ENCODE measurements at regions not wholly inside any gene's neighbourhood (a gene's known extent, or its start where the extent isn't known, plus 50 kb on each side); places are given as distances from the start of the nearest gene placed in this dataset.

GRCh38 chr2:64910972-64911433 is 78.2 kb upstream of the SLC1A4 start:
- DNase-seq (ENCODE audit: low spot score) = no peak
- no peak for TF ChIP-seq CTCF (IDR thresholded peaks at IDR 0.05)
- ATAC-seq (ENCODE audit: low FRiP score) = no peak

DNA sequence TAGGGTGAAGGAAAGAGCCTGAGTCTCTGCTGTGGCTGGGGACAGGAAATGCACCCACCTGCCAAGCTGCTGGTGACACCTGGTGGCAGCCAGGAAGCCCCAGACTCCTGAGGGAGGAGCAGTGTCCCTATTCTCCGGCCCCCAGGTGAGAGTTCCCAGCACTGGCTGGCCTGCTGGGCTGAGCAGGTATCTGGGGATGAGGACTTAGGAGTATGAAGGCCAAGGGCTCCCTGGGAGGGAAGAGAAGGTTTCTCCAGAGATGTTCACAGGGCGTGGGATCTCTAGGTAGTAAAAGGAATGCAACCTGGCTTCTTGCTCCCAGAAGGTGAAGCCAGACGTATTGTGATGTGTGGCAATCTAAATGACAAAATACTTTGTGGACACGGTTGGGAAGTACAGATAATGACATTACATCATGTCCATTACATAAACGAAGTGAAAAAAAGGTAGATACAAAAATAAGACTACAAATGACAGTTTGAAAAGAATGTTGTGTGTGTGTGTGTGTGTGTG is 75.8 kb upstream of the SLC1A4 start:
- TF ChIP-seq CTCF (IDR thresholded peaks at IDR 0.05) = no peak
- DNase-seq (ENCODE audit: low spot score) (no peak), ATAC-seq (ENCODE audit: low FRiP score) (no peak)

DNA sequence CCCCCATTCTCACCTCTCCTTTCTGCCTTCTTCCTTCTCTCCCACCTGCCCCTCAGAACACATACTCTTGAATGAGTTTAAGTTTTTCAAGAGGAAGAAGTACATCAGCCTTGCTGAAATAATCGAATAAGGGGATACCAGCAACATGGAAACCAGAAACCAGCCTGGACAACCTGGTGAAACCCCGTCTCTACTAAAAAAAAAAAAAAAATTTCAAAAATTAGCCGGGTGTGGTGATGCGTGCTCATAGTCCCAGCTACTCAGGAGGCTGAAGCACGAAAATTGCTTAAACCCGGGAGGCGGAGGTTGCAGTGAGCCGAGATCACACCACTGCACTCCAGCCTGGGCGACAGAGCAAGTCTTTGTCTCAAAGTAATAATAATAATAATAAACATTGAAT is 75.0 kb upstream of the SLC1A4 start:
- no peak for ATAC-seq (ENCODE audit: low FRiP score)
- TF ChIP-seq CTCF (IDR thresholded peaks at IDR 0.05) = no peak
- DNase-seq (ENCODE audit: low spot score) = no peak

DNA sequence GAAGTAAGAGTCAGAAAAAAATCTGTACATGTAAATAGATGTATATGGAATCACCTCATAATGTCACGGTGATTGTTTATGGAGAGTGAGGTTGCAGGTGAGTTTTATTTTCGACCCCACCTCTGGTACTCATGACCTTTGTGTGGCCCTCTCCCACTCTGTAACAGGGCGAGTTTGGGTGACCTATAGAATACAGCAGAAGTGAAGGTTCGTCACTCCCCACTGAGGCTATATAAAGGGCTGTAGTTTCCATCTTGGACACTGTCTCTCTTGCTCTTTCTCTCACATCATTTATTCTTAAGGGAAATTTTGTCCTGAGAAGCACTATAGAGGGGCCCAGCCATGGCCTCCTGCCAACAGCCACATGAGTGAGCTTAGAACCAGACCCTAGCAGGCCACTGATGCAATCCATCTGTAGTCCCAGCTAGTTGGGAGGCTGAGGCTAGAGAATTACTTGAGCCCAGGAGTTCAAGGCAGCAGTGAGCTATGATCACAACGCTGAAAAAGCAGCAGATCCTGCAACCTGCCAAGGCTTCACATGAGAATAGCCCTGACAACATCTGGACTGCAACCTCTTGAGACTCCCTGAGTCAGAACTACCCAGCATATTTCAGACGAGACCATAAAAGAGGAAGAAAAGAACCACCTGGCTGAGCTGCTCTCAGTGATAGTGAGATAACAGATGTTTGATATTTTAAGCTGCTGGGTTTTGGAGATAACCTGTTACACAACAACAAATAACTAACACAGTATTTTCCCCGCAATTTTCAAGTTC is 74.3 kb upstream of the SLC1A4 start:
- ATAC-seq (ENCODE audit: low FRiP score) (no peak), DNase-seq (ENCODE audit: low spot score) (no peak)
- no peak for TF ChIP-seq CTCF (IDR thresholded peaks at IDR 0.05)

DNA sequence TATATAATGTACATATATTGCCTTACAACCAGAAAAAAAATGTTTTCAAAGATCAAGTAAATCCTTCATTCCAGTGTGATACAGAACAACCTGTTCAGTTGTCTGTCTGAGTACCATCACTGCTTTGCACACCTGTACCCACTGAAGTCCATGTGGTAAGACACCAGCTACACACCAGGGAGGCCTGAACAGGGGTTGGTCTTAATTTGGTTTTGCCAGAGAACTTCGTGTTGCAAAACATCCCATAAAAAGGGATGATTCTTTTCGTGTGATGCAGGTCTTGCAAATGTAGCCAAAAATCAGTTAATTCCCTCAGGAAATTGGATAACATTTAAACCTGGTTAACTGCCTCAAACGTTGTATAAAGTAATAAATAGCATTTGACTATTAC is 73.7 kb upstream of the SLC1A4 start:
- no peak for TF ChIP-seq CTCF (IDR thresholded peaks at IDR 0.05)
- ATAC-seq (ENCODE audit: low FRiP score) (no peak), DNase-seq (ENCODE audit: low spot score) (no peak)

GRCh38 chr2:64918220-64918886 is 70.8 kb upstream of the SLC1A4 start:
- DNase-seq (ENCODE audit: low spot score) (no peak), ATAC-seq (ENCODE audit: low FRiP score) (no peak)
- no peak for TF ChIP-seq CTCF (IDR thresholded peaks at IDR 0.05)
